OCI-LY1 (cell line): ENCODE measurements at regions not wholly inside any gene's neighbourhood (a gene's known extent, or its start where the extent isn't known, plus 50 kb on each side); places are given as distances from the start of the nearest gene placed in this dataset.

Experiments
- H2AFZ ChIP-seq: fragments of 200-600 bp; sonication (generic), shearing (Covaris generic); 2 replicates; pipeline ENCODE4 v1.6.0; 2014; ENCODE audit warnings: antibody characterized with exemption, mild to moderate bottlenecking, low read length
- H3F3A ChIP-seq: fragments of 200-600 bp; sonication (generic), shearing (Covaris generic); 2 replicates; pipeline ENCODE4 v1.6.0; 2014; ENCODE audit warnings: mild to moderate bottlenecking, antibody characterized with exemption, low read length, moderate library complexity; ENCODE audit not compliant: insufficient read depth
- H3K27ac ChIP-seq: fragments of 200-600 bp; sonication (generic); 2 replicates; pipeline ENCODE4 v1.5.1; 2014; ENCODE audit warnings: low read length, mixed run types, mild to moderate bottlenecking, low read depth; ENCODE audit not compliant: poor library complexity, severe bottlenecking
- H3K27me3 ChIP-seq: fragments of 200-600 bp; sonication (generic); 2 replicates; pipeline ENCODE4 v1.6.0; 2014; ENCODE audit warnings: antibody characterized with exemption, mild to moderate bottlenecking, low read length, moderate library complexity; ENCODE audit not compliant: insufficient read depth
- H3K36me3 ChIP-seq: fragments of 200-600 bp; sonication (generic); 2 replicates; pipeline ENCODE4 v1.6.1; 2014; ENCODE audit warnings: mild to moderate bottlenecking, antibody characterized with exemption, low read length, moderate library complexity, mixed read lengths; ENCODE audit not compliant: insufficient read depth
- H3K4me1 ChIP-seq: fragments of 200-600 bp; sonication (generic); 2 replicates; pipeline ENCODE4 v1.5.1; 2014; ENCODE audit warnings: mild to moderate bottlenecking, low read length, moderate library complexity; ENCODE audit not compliant: insufficient read depth, severe bottlenecking
- H3K4me2 ChIP-seq: fragments of 200-600 bp; sonication (generic), shearing (Covaris generic); 2 replicates; pipeline ENCODE4 v1.6.1; 2014; ENCODE audit warnings: low read length
- H3K4me3 ChIP-seq: fragments of 200-600 bp; sonication (generic); 2 replicates; pipeline ENCODE4 v1.5.1; 2014; ENCODE audit warnings: low read length, low read depth, mild to moderate bottlenecking, mixed read lengths; ENCODE audit not compliant: poor library complexity, severe bottlenecking
- H3K79me2 ChIP-seq: fragments of 200-600 bp; shearing (Covaris generic); 2 replicates; pipeline ENCODE4 v1.6.1; 2016; ENCODE audit warnings: mixed run types, low read length, mixed read lengths; ENCODE audit not compliant: insufficient read depth
- H3K9ac ChIP-seq: fragments of 200-600 bp; sonication (generic), shearing (Covaris generic); 2 replicates; pipeline ENCODE4 v1.6.1; 2014; ENCODE audit warnings: mild to moderate bottlenecking, low read length, mixed read lengths
- H3K9me2 ChIP-seq: fragments of 200-600 bp; sonication (generic), shearing (Covaris generic); 2 replicates; pipeline ENCODE4 v1.6.1; 2014; ENCODE audit warnings: low read depth, mild to moderate bottlenecking, low read length, mixed read lengths
- H3K9me3 ChIP-seq: fragments of 200-600 bp; shearing (Covaris generic); 2 replicates; pipeline ENCODE4 v1.6.1; 2014; ENCODE audit warnings: low read length, mixed read lengths
- H4K20me1 ChIP-seq: fragments of 200-600 bp; sonication (generic), shearing (Covaris generic); 2 replicates; pipeline ENCODE4 v1.6.0; 2016; ENCODE audit warnings: mild to moderate bottlenecking, low read length; ENCODE audit not compliant: insufficient read depth
- EZH2 ChIP-seq: fragments of 200-600 bp; sonication (generic), shearing (Covaris generic); IDR thresholded peaks from 2 replicates; pipeline ENCODE4 v1.8.0; 2017; ENCODE audit warnings: borderline replicate concordance, mixed run types, mild to moderate bottlenecking, antibody characterized with exemption, low read length, moderate library complexity, mixed read lengths
- TF ChIP-seq, protein P1 (sequence below): fragments of 200-600 bp; sonication (generic), shearing (Covaris generic); IDR thresholded peaks from 2 replicates; pipeline ENCODE4 v1.5.1; 2017; ENCODE audit warnings: mild to moderate bottlenecking, antibody characterized with exemption, low read length, moderate library complexity, mixed read lengths

DNA sequence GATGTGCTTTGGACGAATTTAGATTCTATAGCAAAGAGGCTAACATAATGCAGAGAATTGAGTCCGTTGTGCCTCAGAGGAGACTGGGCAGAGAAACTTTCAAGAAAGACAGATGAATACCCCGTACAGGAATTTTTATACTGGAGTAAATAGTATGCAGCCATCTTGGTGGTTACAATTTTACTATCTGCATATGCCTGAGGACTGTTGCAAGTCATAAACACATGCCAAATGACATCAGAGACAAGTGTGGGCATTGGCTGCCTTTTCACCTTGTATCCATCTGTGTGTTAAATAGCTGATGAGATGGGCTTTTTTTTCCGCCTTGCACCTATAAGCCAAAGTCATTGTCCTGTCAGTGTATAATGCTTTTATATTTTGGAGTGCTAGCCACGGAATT is 267.5 kb upstream of the SP4 start:
- no peaks in the 10 kb centered on the region for H3K9me2 ChIP-seq
- no peaks in the 10 kb centered on the region for H3K79me2 ChIP-seq
- no peaks in the 10 kb centered on the region for H3F3A ChIP-seq
- H3K4me3 ChIP-seq = no peak overlapping the region
- H3K9me3 ChIP-seq = no peaks in the 10 kb centered on the region
- no peak overlapping the region for H2AFZ ChIP-seq
- H3K4me2 ChIP-seq = no peak overlapping the region
- no peaks in the 10 kb centered on the region for H3K27me3 ChIP-seq
- H3K9ac ChIP-seq = no peak overlapping the region
- no peak overlapping the region for H3K27ac ChIP-seq
- TF ChIP-seq EZH2 = no peak
- TF ChIP-seq, protein P1, sequence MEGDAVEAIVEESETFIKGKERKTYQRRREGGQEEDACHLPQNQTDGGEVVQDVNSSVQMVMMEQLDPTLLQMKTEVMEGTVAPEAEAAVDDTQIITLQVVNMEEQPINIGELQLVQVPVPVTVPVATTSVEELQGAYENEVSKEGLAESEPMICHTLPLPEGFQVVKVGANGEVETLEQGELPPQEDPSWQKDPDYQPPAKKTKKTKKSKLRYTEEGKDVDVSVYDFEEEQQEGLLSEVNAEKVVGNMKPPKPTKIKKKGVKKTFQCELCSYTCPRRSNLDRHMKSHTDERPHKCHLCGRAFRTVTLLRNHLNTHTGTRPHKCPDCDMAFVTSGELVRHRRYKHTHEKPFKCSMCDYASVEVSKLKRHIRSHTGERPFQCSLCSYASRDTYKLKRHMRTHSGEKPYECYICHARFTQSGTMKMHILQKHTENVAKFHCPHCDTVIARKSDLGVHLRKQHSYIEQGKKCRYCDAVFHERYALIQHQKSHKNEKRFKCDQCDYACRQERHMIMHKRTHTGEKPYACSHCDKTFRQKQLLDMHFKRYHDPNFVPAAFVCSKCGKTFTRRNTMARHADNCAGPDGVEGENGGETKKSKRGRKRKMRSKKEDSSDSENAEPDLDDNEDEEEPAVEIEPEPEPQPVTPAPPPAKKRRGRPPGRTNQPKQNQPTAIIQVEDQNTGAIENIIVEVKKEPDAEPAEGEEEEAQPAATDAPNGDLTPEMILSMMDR = no peak
- H3K4me1 ChIP-seq = no peaks in the 10 kb centered on the region
- no peaks in the 10 kb centered on the region for H3K36me3 ChIP-seq
- no peaks in the 10 kb centered on the region for H4K20me1 ChIP-seq

DNA sequence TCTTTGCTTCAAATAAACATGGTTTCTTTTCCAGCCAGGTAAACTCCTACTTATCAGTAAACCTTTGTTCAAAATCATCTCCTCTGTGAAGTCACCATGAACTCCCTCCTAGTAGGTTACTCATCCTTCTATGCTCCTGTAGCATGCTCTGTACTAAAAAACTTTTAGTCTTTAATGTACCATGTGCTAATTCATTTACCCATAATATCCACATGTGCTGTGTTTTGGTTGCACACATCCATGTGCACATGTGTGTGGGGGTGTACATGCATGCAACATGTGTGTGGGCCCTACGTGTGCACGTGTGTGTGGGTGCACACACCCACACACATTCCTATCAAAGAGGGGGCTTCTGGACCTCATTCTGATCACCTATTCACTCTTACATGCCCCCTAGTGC is 259.9 kb upstream of the SP4 start:
- no peak overlapping the region for H3K4me2 ChIP-seq
- H3K27ac ChIP-seq = no peak overlapping the region
- H3K4me3 ChIP-seq = no peak overlapping the region
- H3K9me2 ChIP-seq = no peaks in the 10 kb centered on the region
- no peaks in the 10 kb centered on the region; the same call in 1 of the 2 replicates for H3K27me3 ChIP-seq
- no peaks in the 10 kb centered on the region for H3K79me2 ChIP-seq
- H3K4me1 ChIP-seq = no peaks in the 10 kb centered on the region
- no peaks in the 10 kb centered on the region for H3K36me3 ChIP-seq
- no peak overlapping the region for H3K9ac ChIP-seq
- TF ChIP-seq, protein P1 = no peak
- no peak for TF ChIP-seq EZH2
- H3K9me3 ChIP-seq = no peaks in the 10 kb centered on the region
- no peak overlapping the region for H2AFZ ChIP-seq
- H4K20me1 ChIP-seq = no peaks in the 10 kb centered on the region
- H3F3A ChIP-seq = no peaks in the 10 kb centered on the region

DNA sequence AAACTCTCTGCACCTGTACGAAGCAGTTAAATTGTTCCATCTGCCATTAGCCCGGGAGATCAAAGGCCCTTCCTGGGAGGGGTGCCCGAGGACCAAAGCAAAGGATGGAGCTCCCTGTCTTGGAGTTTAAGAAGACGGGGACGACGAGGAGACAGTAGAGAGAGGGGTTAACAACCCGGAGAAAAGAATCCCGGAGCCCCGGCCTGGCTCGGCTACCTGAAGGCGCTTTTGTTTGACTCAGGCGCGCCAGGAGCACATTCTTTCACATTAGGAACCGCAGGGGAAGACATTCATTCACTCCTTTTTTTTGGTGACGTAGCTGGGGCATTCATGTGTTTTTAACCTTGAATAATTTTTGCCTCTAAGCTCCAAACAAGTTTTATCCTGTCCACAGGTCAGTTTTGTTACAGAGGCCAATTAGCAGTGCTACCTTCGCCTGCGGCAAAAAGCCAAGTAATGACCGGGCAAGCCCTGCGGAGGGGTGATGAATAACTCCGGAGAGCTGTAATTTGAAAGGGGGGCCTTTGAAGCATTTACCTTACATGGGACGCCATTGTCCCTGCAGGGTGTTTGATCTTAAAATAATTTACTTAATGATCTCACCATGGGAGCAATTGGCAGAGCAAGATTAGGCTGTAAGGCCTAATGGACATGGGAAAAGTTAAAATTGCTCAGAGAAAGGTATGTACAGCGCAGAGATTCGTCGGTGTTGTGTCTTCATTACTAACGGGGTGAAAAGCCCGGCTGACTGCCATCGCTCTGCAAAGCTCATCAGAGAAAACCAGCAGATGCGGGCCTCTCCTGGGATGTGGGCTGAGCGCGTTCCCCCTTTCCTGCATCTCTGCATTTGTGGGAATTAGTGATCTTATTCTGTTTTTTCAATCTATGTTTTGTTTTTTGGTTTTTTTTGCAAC is 258.0 kb upstream of the SP4 start:
- TF ChIP-seq, protein P1 = no peak
- no peak for TF ChIP-seq EZH2
- Histone ChIP-seq H3F3A (no peaks in the 10 kb centered on the region), H3K36me3 (no peaks in the 10 kb centered on the region), H3K27ac (no peak overlapping the region), H3K4me3 (no peak overlapping the region), H4K20me1 (no peaks in the 10 kb centered on the region), H3K4me2 (no peak overlapping the region), H3K9ac (no peak overlapping the region), H2AFZ (no peak overlapping the region), H3K9me3 (no peaks in the 10 kb centered on the region), H3K27me3 (no peaks in the 10 kb centered on the region; the same call in 1 of the 2 replicates), H3K9me2 (no peaks in the 10 kb centered on the region), H3K79me2 (no peaks in the 10 kb centered on the region), H3K4me1 (no peaks in the 10 kb centered on the region)
